Mucosa of descending colon (tissue), 3 donors: ENCODE measurements at regions not wholly inside any gene's neighbourhood (a gene's known extent, or its start where the extent isn't known, plus 50 kb on each side); places are given as distances from the start of the nearest gene placed in this dataset.

Experiments
- ATAC-seq: fragments of 200-7000 bp; cut with Tn5 transposase; one replicate; pipeline ENCODE4 v1.9.1; 2020; ENCODE audit warnings: mild to moderate bottlenecking, moderate library complexity
- DNase-seq, 3 donors: peaks; one replicate each; pipeline ENCODE4 v3.0.0-alpha.2; 2020
- H3K36me3 ChIP-seq: fragments of 200-600 bp; one replicate; pipeline ENCODE4 v1.8.0; 2021; ENCODE audit warnings: low read depth, mild to moderate bottlenecking
- H3K4me1 ChIP-seq: fragments of 200-600 bp; one replicate; pipeline ENCODE4 v1.8.0; 2021; ENCODE audit warnings: low read depth, mild to moderate bottlenecking
- H3K4me3 ChIP-seq: fragments of 200-600 bp; one replicate; pipeline ENCODE4 v1.8.0; 2021; ENCODE audit warnings: mild to moderate bottlenecking
- H3K9me3 ChIP-seq: fragments of 200-600 bp; one replicate; pipeline ENCODE4 v1.8.0; 2021; ENCODE audit warnings: mild to moderate bottlenecking
- CTCF ChIP-seq: fragments of 200-600 bp; IDR thresholded peaks from one replicate; pipeline ENCODE4 v1.8.0; 2022; ENCODE audit warnings: antibody characterized with exemption, mild to moderate bottlenecking
- intact Hi-C, 2 donors: fragments of 100-400 bp; cut with DNase I in 1 of 2; cut with micrococcal nuclease in 1 of 2; formaldehyde crosslinking; loops; one replicate each; pipeline versions ENCODE4 v1.11.0 to v1.11.1; 2022; cut with DNase I, micrococcal nuclease
- donor health status: DM: no; HTN: no; CAD: no; lungs with moderate emphysema.
- donor health status: DM: no; HTN: no; CAD: no.
- donor health status: DM: no; HTN: yes; CAD: no.

- no peak for TF ChIP-seq CTCF
- Histone ChIP-seq H3K36me3 (no peaks in the 10 kb centered on the region), H3K4me1 (no peaks in the 10 kb centered on the region), H3K4me3 (no peak overlapping the region), H3K9me3 (peaks cover 8% of the 10 kb centered on the region)
- DNase-seq (no peak), ATAC-seq (no peak)
- intact Hi-C loops: no loop called here
Measured at GRCh38 chr2:81355436-81355835, 1050.9 kb upstream of the LRRTM1 start.

- no peak for TF ChIP-seq CTCF
- intact Hi-C loops: no loop called here
- peaks cover 3% of the 10 kb centered on the region for H3K9me3 ChIP-seq
- ATAC-seq (no peak), DNase-seq (no peak)
- H3K4me3 ChIP-seq: no peak overlapping the region
- no peaks in the 10 kb centered on the region for H3K36me3 ChIP-seq
- no peaks in the 10 kb centered on the region for H3K4me1 ChIP-seq
Measured at GRCh38 chr2:81334046-81334445, 1029.5 kb upstream of the LRRTM1 start.

- TF ChIP-seq CTCF: no peak
- no peaks in the 10 kb centered on the region for H3K36me3 ChIP-seq
- no peaks in the 10 kb centered on the region for H3K4me1 ChIP-seq
- DNase-seq (no peak), ATAC-seq (no peak)
- H3K4me3 ChIP-seq: no peak overlapping the region
- intact Hi-C loops: no loop called here
- peaks cover 6% of the 10 kb centered on the region for H3K9me3 ChIP-seq
Measured at GRCh38 chr2:81328968-81329367, 1024.4 kb upstream of the LRRTM1 start.

- intact Hi-C loops: no loop called here
- no peak overlapping the region for H3K4me3 ChIP-seq
- no peak for TF ChIP-seq CTCF
- ATAC-seq (no peak), DNase-seq (no peak)
- H3K36me3 ChIP-seq: no peaks in the 10 kb centered on the region
- H3K4me1 ChIP-seq: no peaks in the 10 kb centered on the region
- H3K9me3 ChIP-seq: peaks cover 5% of the 10 kb centered on the region
Measured at GRCh38 chr2:81327911-81328310, 1023.4 kb upstream of the LRRTM1 start.

GRCh38 chr2:81324046-81324445, 1019.5 kb upstream of the LRRTM1 start:
- intact Hi-C loops: no loop called here
- DNase-seq: no peak
- no peak for ATAC-seq

More at GRCh38 chr2:81324046-81324445, 1019.5 kb upstream of the LRRTM1 start:
- Histone ChIP-seq H3K4me1 (no peaks in the 10 kb centered on the region), H3K9me3 (peaks cover 5% of the 10 kb centered on the region), H3K36me3 (no peaks in the 10 kb centered on the region), H3K4me3 (no peak overlapping the region)
- no peak for TF ChIP-seq CTCF
